PC-3 (cell line): ENCODE measurements at regions not wholly inside any gene's neighbourhood (a gene's known extent, or its start where the extent isn't known, plus 50 kb on each side); places are given as distances from the start of the nearest gene placed in this dataset.

Source experiments
- EZH2 ChIP-seq: fragments of 300-600 bp; sonication (generic); IDR thresholded peaks from one replicate; pipeline ENCODE4 v1.6.1; 2017; ENCODE audit warnings: antibody characterized with exemption, mild to moderate bottlenecking, low read length; ENCODE audit not compliant: unreplicated experiment
- EZH2phosphoT487 ChIP-seq: fragments of 300-600 bp; sonication (generic); IDR thresholded peaks from 2 replicates; pipeline ENCODE4 v1.6.1; 2018; ENCODE audit warnings: mild to moderate bottlenecking, antibody characterized with exemption, low read length, borderline replicate concordance
- TF ChIP-seq, protein P1 (sequence below): fragments of 300-600 bp; sonication (generic); conservative IDR thresholded peaks from 2 replicates; pipeline ENCODE4 v1.5.1; 2017; ENCODE audit warnings: antibody characterized with exemption, low read depth, mild to moderate bottlenecking, low read length

DNA sequence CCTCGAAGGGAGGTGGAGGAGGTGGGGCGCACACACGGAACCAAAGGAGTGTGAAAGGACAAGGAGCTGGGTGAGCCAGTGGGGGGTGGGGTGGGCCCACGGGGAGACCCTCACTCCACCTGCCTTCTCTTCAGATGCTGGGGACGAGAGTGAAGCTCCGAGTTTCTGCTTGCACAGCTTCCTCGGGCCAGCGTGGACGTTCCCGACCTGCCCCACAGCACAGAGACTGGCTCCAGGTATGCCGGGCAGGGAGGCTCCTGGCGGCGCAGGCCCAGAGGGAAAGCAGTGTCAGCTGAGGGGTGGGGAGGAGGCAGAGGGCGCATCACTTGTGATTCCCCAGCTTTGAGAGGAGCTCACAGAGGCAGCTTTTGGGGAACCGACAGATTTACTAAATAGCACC, 98.5 kb upstream of the RPS6KA2 start:
- TF ChIP-seq, protein P1, sequence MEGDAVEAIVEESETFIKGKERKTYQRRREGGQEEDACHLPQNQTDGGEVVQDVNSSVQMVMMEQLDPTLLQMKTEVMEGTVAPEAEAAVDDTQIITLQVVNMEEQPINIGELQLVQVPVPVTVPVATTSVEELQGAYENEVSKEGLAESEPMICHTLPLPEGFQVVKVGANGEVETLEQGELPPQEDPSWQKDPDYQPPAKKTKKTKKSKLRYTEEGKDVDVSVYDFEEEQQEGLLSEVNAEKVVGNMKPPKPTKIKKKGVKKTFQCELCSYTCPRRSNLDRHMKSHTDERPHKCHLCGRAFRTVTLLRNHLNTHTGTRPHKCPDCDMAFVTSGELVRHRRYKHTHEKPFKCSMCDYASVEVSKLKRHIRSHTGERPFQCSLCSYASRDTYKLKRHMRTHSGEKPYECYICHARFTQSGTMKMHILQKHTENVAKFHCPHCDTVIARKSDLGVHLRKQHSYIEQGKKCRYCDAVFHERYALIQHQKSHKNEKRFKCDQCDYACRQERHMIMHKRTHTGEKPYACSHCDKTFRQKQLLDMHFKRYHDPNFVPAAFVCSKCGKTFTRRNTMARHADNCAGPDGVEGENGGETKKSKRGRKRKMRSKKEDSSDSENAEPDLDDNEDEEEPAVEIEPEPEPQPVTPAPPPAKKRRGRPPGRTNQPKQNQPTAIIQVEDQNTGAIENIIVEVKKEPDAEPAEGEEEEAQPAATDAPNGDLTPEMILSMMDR = no peak
- TF ChIP-seq EZH2phosphoT487 (no peak), EZH2 (no peak)
